ENCODE measurements at regions not wholly inside any gene's neighbourhood (a gene's known extent, or its start where the extent isn't known, plus 50 kb on each side); places are given as distances from the start of the nearest gene placed in this dataset.

DNA sequence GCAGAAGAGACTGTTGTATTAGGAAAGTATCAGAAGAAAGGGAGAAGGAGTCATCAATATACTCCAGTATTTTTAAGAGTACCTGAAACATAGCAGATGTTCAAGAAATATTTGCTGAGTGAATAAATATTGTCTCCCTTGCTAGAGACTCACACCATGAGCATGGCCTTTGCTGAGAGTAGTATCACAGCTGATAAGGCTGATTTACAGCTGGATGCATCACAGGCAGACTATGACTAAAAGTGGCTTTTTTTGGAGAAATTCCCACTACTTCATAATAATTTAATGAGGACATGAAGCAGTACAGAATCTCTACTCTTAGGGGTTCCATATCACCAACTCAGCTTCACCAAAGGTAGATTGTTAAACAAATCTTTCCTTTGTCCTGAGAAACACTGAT, 373.3 kb downstream of the RBM43 start:
- no peak for TF ChIP-seq EZH2 (IDR thresholded peaks at IDR 0.05; ENCODE audit: borderline replicate concordance, low read length)
- TF ChIP-seq, protein P1, sequence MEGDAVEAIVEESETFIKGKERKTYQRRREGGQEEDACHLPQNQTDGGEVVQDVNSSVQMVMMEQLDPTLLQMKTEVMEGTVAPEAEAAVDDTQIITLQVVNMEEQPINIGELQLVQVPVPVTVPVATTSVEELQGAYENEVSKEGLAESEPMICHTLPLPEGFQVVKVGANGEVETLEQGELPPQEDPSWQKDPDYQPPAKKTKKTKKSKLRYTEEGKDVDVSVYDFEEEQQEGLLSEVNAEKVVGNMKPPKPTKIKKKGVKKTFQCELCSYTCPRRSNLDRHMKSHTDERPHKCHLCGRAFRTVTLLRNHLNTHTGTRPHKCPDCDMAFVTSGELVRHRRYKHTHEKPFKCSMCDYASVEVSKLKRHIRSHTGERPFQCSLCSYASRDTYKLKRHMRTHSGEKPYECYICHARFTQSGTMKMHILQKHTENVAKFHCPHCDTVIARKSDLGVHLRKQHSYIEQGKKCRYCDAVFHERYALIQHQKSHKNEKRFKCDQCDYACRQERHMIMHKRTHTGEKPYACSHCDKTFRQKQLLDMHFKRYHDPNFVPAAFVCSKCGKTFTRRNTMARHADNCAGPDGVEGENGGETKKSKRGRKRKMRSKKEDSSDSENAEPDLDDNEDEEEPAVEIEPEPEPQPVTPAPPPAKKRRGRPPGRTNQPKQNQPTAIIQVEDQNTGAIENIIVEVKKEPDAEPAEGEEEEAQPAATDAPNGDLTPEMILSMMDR (IDR thresholded peaks at IDR 0.05; ENCODE audit: low read length), result no peak
- Histone ChIP-seq H3K27ac (ENCODE audit: low read depth, low read length, poor library complexity, severe bottlenecking) (no peak overlapping the region), H3K4me1 (ENCODE audit: insufficient read depth, low read length, severe bottlenecking) (no peaks in the 10 kb centered on the region)

DNA sequence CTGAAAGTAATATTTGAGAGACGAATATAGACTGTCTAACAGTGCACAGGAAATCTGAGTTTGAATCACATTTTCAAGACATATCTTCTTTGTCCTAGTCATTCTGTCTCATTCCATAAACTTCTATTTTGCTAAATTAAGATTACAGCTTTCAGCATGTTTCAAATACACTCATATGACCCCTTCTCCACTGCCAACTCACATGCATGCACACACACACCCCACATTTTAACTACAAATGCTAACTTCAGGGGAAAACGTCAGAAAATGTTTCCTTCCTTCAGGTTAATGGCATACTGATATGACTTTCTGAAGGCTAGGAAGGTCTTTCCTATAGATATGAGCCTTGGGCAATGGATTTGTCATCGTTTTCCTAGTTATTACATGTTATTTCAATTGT, 373.7 kb downstream of the RBM43 start:
- no peak overlapping the region for H3K4me3 ChIP-seq (ENCODE audit: low read depth, low read length, poor library complexity, severe bottlenecking)
- H3K27ac ChIP-seq (ENCODE audit: low read depth, low read length, poor library complexity, severe bottlenecking), result no peak overlapping the region
- H3K27me3 ChIP-seq (ENCODE audit: insufficient read depth, low read length), result no peaks in the 10 kb centered on the region
- no peaks in the 10 kb centered on the region for H3K9me3 ChIP-seq (ENCODE audit: low read length)
- no peaks in the 10 kb centered on the region for H3K9me2 ChIP-seq (ENCODE audit: low read depth, low read length)
- H3K79me2 ChIP-seq (ENCODE audit: insufficient read depth, low read length), result no peaks in the 10 kb centered on the region
- no peaks in the 10 kb centered on the region for H3F3A ChIP-seq (ENCODE audit: insufficient read depth, low read length)
- TF ChIP-seq, protein P1 (IDR thresholded peaks at IDR 0.05; ENCODE audit: low read length), result no peak
- TF ChIP-seq EZH2 (IDR thresholded peaks at IDR 0.05; ENCODE audit: borderline replicate concordance, low read length), result no peak
- H3K9ac ChIP-seq (ENCODE audit: low read length), result no peak overlapping the region
- H3K4me2 ChIP-seq (ENCODE audit: low read length), result no peak overlapping the region
- no peaks in the 10 kb centered on the region for H4K20me1 ChIP-seq (ENCODE audit: insufficient read depth, low read length)
- H3K36me3 ChIP-seq (ENCODE audit: insufficient read depth, low read length), result no peaks in the 10 kb centered on the region
- no peaks in the 10 kb centered on the region for H3K4me1 ChIP-seq (ENCODE audit: insufficient read depth, low read length, severe bottlenecking)
- H2AFZ ChIP-seq (ENCODE audit: low read length), result no peak overlapping the region

More for the DNA sequence above, 373.3 kb downstream of the RBM43 start:
- Histone ChIP-seq H3K4me3 (ENCODE audit: low read depth, low read length, poor library complexity, severe bottlenecking) (no peak overlapping the region), H3F3A (ENCODE audit: insufficient read depth, low read length) (no peaks in the 10 kb centered on the region), H3K4me2 (ENCODE audit: low read length) (no peak overlapping the region), H3K9ac (ENCODE audit: low read length) (no peak overlapping the region), H3K9me3 (ENCODE audit: low read length) (no peaks in the 10 kb centered on the region), H3K27me3 (ENCODE audit: insufficient read depth, low read length) (no peaks in the 10 kb centered on the region), H4K20me1 (ENCODE audit: insufficient read depth, low read length) (no peaks in the 10 kb centered on the region), H3K79me2 (ENCODE audit: insufficient read depth, low read length) (no peaks in the 10 kb centered on the region), H2AFZ (ENCODE audit: low read length) (no peak overlapping the region), H3K36me3 (ENCODE audit: insufficient read depth, low read length) (no peaks in the 10 kb centered on the region), H3K9me2 (ENCODE audit: low read depth, low read length) (no peaks in the 10 kb centered on the region)

DNA sequence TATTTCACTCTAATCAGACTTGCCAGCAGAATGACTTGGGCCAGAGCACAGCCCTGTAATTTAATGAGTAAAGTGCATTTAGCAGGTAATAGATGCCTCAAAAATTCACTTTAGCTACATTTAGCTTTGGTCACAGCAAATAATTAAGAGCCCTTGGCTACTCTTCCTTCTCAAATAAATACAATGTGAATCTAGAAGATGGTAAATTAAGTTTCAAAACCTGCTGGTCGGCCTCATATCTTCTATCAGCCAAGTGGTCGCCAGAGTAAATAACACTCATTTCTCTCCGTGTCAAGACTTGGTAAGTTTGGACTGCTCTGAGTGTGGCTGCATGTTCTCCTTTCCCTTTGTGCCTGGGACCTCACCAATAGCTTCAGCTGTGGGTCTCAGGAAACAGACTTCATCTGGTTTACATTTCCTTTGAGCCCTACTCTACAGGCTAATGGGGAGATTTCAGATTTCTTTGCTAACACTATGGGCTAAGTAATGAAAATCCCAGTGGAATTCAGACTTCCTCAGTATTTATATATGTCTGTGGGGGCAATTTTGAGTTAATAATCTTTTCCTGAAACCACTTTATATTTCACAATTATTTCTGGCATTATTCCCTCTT, 375.8 kb downstream of the RBM43 start:
- no peak overlapping the region for H3K27ac ChIP-seq (ENCODE audit: low read depth, low read length, poor library complexity, severe bottlenecking)
- no peaks in the 10 kb centered on the region for H3K36me3 ChIP-seq (ENCODE audit: insufficient read depth, low read length)
- TF ChIP-seq, protein P1 (IDR thresholded peaks at IDR 0.05; ENCODE audit: low read length), result no peak
- no peak for TF ChIP-seq EZH2 (IDR thresholded peaks at IDR 0.05; ENCODE audit: borderline replicate concordance, low read length)
- no peaks in the 10 kb centered on the region for H3K9me2 ChIP-seq (ENCODE audit: low read depth, low read length)
- H3F3A ChIP-seq (ENCODE audit: insufficient read depth, low read length), result no peaks in the 10 kb centered on the region
- no peaks in the 10 kb centered on the region for H3K27me3 ChIP-seq (ENCODE audit: insufficient read depth, low read length)
- no peak overlapping the region for H3K4me3 ChIP-seq (ENCODE audit: low read depth, low read length, poor library complexity, severe bottlenecking)
- H3K4me1 ChIP-seq (ENCODE audit: insufficient read depth, low read length, severe bottlenecking), result no peaks in the 10 kb centered on the region
- no peaks in the 10 kb centered on the region for H4K20me1 ChIP-seq (ENCODE audit: insufficient read depth, low read length)
- no peak overlapping the region for H3K9ac ChIP-seq (ENCODE audit: low read length)
- H3K4me2 ChIP-seq (ENCODE audit: low read length), result no peak overlapping the region
- no peaks in the 10 kb centered on the region for H3K9me3 ChIP-seq (ENCODE audit: low read length)
- no peak overlapping the region for H2AFZ ChIP-seq (ENCODE audit: low read length)
- no peaks in the 10 kb centered on the region for H3K79me2 ChIP-seq (ENCODE audit: insufficient read depth, low read length)
